Spleen (tissue), 7 donors: ENCODE measurements at regions not wholly inside any gene's neighbourhood (a gene's known extent, or its start where the extent isn't known, plus 50 kb on each side); places are given as distances from the start of the nearest gene placed in this dataset.
"Not testable (repeated sequence)": the region's sequence is repeated elsewhere in the genome, so short reads cannot be mapped to it uniquely, and the experiment has no call there.

Source experiments
- POLR2AphosphoS5 ChIP-seq, 3 donors: sonication (generic); formaldehyde crosslinking; IDR thresholded peaks; one replicate each; pipeline ENCODE4 v1.5.1; 2017; ENCODE audit warnings: antibody characterized with exemption in 3 of 3
- TF ChIP-seq, protein P1 (sequence below), 11 experiments: fragments of 200-600 bp in 7 of 11; fragments of 450-650 bp in 4 of 11; sonication (generic) in 4 of 11; IDR thresholded peaks in 8 of 11; conservative IDR thresholded peaks in 3 of 11; 1 replicate in 7 of 11; 2 replicates in 4 of 11; pipeline versions ENCODE4 v1.4.0 to v1.8.0; 2016 to 2021; ENCODE audit warnings: antibody characterized with exemption in 11 of 11, inconsistent platforms in 4 of 11, mild to moderate bottlenecking in 1 of 11
- donor health status: DM: no; HTN: no; CAD: no; lungs with moderate emphysema.
- donor health status: DM: no; HTN: no; CAD: no.
- donor health status: DM: no; HTN: no; CAD: no.

DNA sequence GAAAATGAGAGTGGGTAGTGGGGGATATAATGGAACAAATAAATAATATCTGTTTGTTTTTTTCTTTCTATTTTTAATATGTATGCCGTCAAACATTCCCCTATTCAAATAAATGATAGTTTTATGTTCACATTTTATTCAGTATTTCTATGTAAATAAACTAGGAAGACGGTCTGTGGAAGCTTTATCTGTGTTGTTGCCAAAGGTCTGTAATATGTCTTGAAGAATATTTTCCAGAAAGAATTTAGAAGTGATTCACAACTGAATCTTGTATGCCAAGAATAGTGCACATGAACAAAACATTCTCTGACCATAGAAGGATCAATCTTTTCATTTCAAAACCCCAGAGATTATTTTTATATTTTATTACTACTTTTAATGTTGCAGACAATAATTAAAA lies 683.1 kb upstream of the DEFB115 start:
- TF ChIP-seq, protein P1, sequence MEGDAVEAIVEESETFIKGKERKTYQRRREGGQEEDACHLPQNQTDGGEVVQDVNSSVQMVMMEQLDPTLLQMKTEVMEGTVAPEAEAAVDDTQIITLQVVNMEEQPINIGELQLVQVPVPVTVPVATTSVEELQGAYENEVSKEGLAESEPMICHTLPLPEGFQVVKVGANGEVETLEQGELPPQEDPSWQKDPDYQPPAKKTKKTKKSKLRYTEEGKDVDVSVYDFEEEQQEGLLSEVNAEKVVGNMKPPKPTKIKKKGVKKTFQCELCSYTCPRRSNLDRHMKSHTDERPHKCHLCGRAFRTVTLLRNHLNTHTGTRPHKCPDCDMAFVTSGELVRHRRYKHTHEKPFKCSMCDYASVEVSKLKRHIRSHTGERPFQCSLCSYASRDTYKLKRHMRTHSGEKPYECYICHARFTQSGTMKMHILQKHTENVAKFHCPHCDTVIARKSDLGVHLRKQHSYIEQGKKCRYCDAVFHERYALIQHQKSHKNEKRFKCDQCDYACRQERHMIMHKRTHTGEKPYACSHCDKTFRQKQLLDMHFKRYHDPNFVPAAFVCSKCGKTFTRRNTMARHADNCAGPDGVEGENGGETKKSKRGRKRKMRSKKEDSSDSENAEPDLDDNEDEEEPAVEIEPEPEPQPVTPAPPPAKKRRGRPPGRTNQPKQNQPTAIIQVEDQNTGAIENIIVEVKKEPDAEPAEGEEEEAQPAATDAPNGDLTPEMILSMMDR (IDR thresholded peaks at IDR 0.05 in 8 of 11, conservative IDR thresholded peaks at IDR 0.05 in 3 of 11): not testable (repeated sequence)
- not testable (repeated sequence) for TF ChIP-seq POLR2AphosphoS5 (IDR thresholded peaks at IDR 0.05)
